ENCODE measurements at regions not wholly inside any gene's neighbourhood (a gene's known extent, or its start where the extent isn't known, plus 50 kb on each side); places are given as distances from the start of the nearest gene placed in this dataset.

GRCh38 chr1:82628887-82629286, 828.2 kb downstream of the ADGRL2 start:
- Histone ChIP-seq H3K9ac (ENCODE audit: low read depth, low read length) (no peak overlapping the region), H3K9me3 (ENCODE audit: control insufficient read depth, insufficient read depth, low read length) (peaks cover 10% of the 10 kb centered on the region; the same call in 1 of the 2 replicates), H3K4me1 (ENCODE audit: insufficient read depth, low read length) (peaks cover 5% of the 10 kb centered on the region; the same call in 1 of the 2 replicates), H3K36me3 (ENCODE audit: insufficient read depth, low read length) (no peaks in the 10 kb centered on the region)

GRCh38 chr1:82625537-82625936, 824.8 kb downstream of the ADGRL2 start:
- peaks cover 10% of the 10 kb centered on the region; the same call in 1 of the 2 replicates for H3K9me3 ChIP-seq (ENCODE audit: control insufficient read depth, insufficient read depth, low read length)
- no peaks in the 10 kb centered on the region for H3K4me1 ChIP-seq (ENCODE audit: insufficient read depth, low read length)
- H3K36me3 ChIP-seq (ENCODE audit: insufficient read depth, low read length), result no peaks in the 10 kb centered on the region
- H3K9ac ChIP-seq (ENCODE audit: low read depth, low read length), result no peak overlapping the region

GRCh38 chr1:82621076-82621475, 820.3 kb downstream of the ADGRL2 start:
- Histone ChIP-seq H3K9ac (ENCODE audit: low read depth, low read length) (no peak overlapping the region), H3K9me3 (ENCODE audit: control insufficient read depth, insufficient read depth, low read length) (peaks cover 6% of the 10 kb centered on the region; the same call in 1 of the 2 replicates), H3K4me1 (ENCODE audit: insufficient read depth, low read length) (no peaks in the 10 kb centered on the region), H3K36me3 (ENCODE audit: insufficient read depth, low read length) (no peaks in the 10 kb centered on the region)

- Histone ChIP-seq H3K36me3 (ENCODE audit: insufficient read depth, low read length) (no peaks in the 10 kb centered on the region), H3K9ac (ENCODE audit: low read depth, low read length) (no peak overlapping the region), H3K9me3 (ENCODE audit: control insufficient read depth, insufficient read depth, low read length) (no peaks in the 10 kb centered on the region), H3K4me1 (ENCODE audit: insufficient read depth, low read length) (no peaks in the 10 kb centered on the region)
Observed at GRCh38 chr1:82614090-82614489, 813.4 kb downstream of the ADGRL2 start.

- no peaks in the 10 kb centered on the region for H3K36me3 ChIP-seq (ENCODE audit: insufficient read depth, low read length)
- H3K9me3 ChIP-seq (ENCODE audit: control insufficient read depth, insufficient read depth, low read length), result no peaks in the 10 kb centered on the region
- no peaks in the 10 kb centered on the region for H3K4me1 ChIP-seq (ENCODE audit: insufficient read depth, low read length)
- no peak overlapping the region for H3K9ac ChIP-seq (ENCODE audit: low read depth, low read length)
Observed at GRCh38 chr1:82612986-82613385, 812.3 kb downstream of the ADGRL2 start.

- H3K36me3 ChIP-seq (ENCODE audit: insufficient read depth, low read length), result no peaks in the 10 kb centered on the region
- H3K9me3 ChIP-seq (ENCODE audit: control insufficient read depth, insufficient read depth, low read length), result no peaks in the 10 kb centered on the region
- H3K9ac ChIP-seq (ENCODE audit: low read depth, low read length), result no peak overlapping the region
- H3K4me1 ChIP-seq (ENCODE audit: insufficient read depth, low read length), result no peaks in the 10 kb centered on the region
Observed at GRCh38 chr1:82606546-82606945, 805.8 kb downstream of the ADGRL2 start.

- Histone ChIP-seq H3K9me3 (ENCODE audit: control insufficient read depth, insufficient read depth, low read length) (no peaks in the 10 kb centered on the region), H3K9ac (ENCODE audit: low read depth, low read length) (no peak overlapping the region), H3K36me3 (ENCODE audit: insufficient read depth, low read length) (no peaks in the 10 kb centered on the region), H3K4me1 (ENCODE audit: insufficient read depth, low read length) (no peaks in the 10 kb centered on the region)
Observed at GRCh38 chr1:82604524-82604923, 803.8 kb downstream of the ADGRL2 start.

GRCh38 chr1:82600314-82600713, 799.6 kb downstream of the ADGRL2 start:
- peaks cover 4% of the 10 kb centered on the region; the same call in 1 of the 2 replicates for H3K4me1 ChIP-seq (ENCODE audit: insufficient read depth, low read length)
- H3K9ac ChIP-seq (ENCODE audit: low read depth, low read length), result no peak overlapping the region
- no peaks in the 10 kb centered on the region for H3K36me3 ChIP-seq (ENCODE audit: insufficient read depth, low read length)
- H3K9me3 ChIP-seq (ENCODE audit: control insufficient read depth, insufficient read depth, low read length), result no peaks in the 10 kb centered on the region

- Histone ChIP-seq H3K9me3 (ENCODE audit: control insufficient read depth, insufficient read depth, low read length) (no peaks in the 10 kb centered on the region), H3K36me3 (ENCODE audit: insufficient read depth, low read length) (no peaks in the 10 kb centered on the region), H3K9ac (ENCODE audit: low read depth, low read length) (no peak overlapping the region), H3K4me1 (ENCODE audit: insufficient read depth, low read length) (peaks cover 4% of the 10 kb centered on the region; the same call in 1 of the 2 replicates)
Observed at GRCh38 chr1:82598812-82599211, 798.1 kb downstream of the ADGRL2 start.

- Histone ChIP-seq H3K9me3 (ENCODE audit: control insufficient read depth, insufficient read depth, low read length) (no peaks in the 10 kb centered on the region), H3K36me3 (ENCODE audit: insufficient read depth, low read length) (no peaks in the 10 kb centered on the region)
Observed at GRCh38 chr1:82598337-82598736, 797.6 kb downstream of the ADGRL2 start.

GRCh38 chr1:82597649-82598048, 796.9 kb downstream of the ADGRL2 start:
- H3K9ac ChIP-seq (ENCODE audit: low read depth, low read length), result no peak overlapping the region
- H3K4me1 ChIP-seq (ENCODE audit: insufficient read depth, low read length), result peaks cover 4% of the 10 kb centered on the region; the same call in 1 of the 2 replicates
- no peaks in the 10 kb centered on the region for H3K9me3 ChIP-seq (ENCODE audit: control insufficient read depth, insufficient read depth, low read length)
- no peaks in the 10 kb centered on the region for H3K36me3 ChIP-seq (ENCODE audit: insufficient read depth, low read length)

More at GRCh38 chr1:82598337-82598736, 797.6 kb downstream of the ADGRL2 start:
- peaks cover 4% of the 10 kb centered on the region; the same call in 1 of the 2 replicates for H3K4me1 ChIP-seq (ENCODE audit: insufficient read depth, low read length)
- H3K9ac ChIP-seq (ENCODE audit: low read depth, low read length), result no peak overlapping the region

- no peaks in the 10 kb centered on the region for H3K9me3 ChIP-seq (ENCODE audit: control insufficient read depth, insufficient read depth, low read length)
- no peak overlapping the region for H3K9ac ChIP-seq (ENCODE audit: low read depth, low read length)
- H3K4me1 ChIP-seq (ENCODE audit: insufficient read depth, low read length), result peaks cover 4% of the 10 kb centered on the region; the same call in 1 of the 2 replicates
- H3K36me3 ChIP-seq (ENCODE audit: insufficient read depth, low read length), result no peaks in the 10 kb centered on the region
Observed at GRCh38 chr1:82597141-82597540, 796.4 kb downstream of the ADGRL2 start.

GRCh38 chr1:82593561-82593960, 792.8 kb downstream of the ADGRL2 start:
- H3K9ac ChIP-seq (ENCODE audit: low read depth, low read length), result no peak overlapping the region
- no peaks in the 10 kb centered on the region for H3K36me3 ChIP-seq (ENCODE audit: insufficient read depth, low read length)
- H3K4me1 ChIP-seq (ENCODE audit: insufficient read depth, low read length), result peaks cover 4% of the 10 kb centered on the region; the same call in 1 of the 2 replicates
- H3K9me3 ChIP-seq (ENCODE audit: control insufficient read depth, insufficient read depth, low read length), result no peaks in the 10 kb centered on the region

GRCh38 chr1:82589588-82589987, 788.9 kb downstream of the ADGRL2 start:
- Histone ChIP-seq H3K36me3 (ENCODE audit: insufficient read depth, low read length) (no peaks in the 10 kb centered on the region), H3K4me1 (ENCODE audit: insufficient read depth, low read length) (no peaks in the 10 kb centered on the region), H3K9me3 (ENCODE audit: control insufficient read depth, insufficient read depth, low read length) (no peaks in the 10 kb centered on the region), H3K9ac (ENCODE audit: low read depth, low read length) (no peak overlapping the region)

- Histone ChIP-seq H3K4me1 (ENCODE audit: insufficient read depth, low read length) (no peaks in the 10 kb centered on the region), H3K36me3 (ENCODE audit: insufficient read depth, low read length) (no peaks in the 10 kb centered on the region), H3K9me3 (ENCODE audit: control insufficient read depth, insufficient read depth, low read length) (no peaks in the 10 kb centered on the region), H3K9ac (ENCODE audit: low read depth, low read length) (no peak overlapping the region)
Observed at GRCh38 chr1:82587371-82587770, 786.6 kb downstream of the ADGRL2 start.

GRCh38 chr1:82586473-82586872, 785.7 kb downstream of the ADGRL2 start:
- Histone ChIP-seq H3K9ac (ENCODE audit: low read depth, low read length) (no peak overlapping the region), H3K4me1 (ENCODE audit: insufficient read depth, low read length) (no peaks in the 10 kb centered on the region), H3K9me3 (ENCODE audit: control insufficient read depth, insufficient read depth, low read length) (no peaks in the 10 kb centered on the region), H3K36me3 (ENCODE audit: insufficient read depth, low read length) (no peaks in the 10 kb centered on the region)

Measured in ES-I3 (cell line).